ENCODE measurements at regions not wholly inside any gene's neighbourhood (a gene's known extent, or its start where the extent isn't known, plus 50 kb on each side); places are given as distances from the start of the nearest gene placed in this dataset.
A peak's percentile ranks its signal among the peaks of the same experiment; 100 is the strongest.

- DNase-seq: no peak
Measured at GRCh38 chr5:67538855-67539506, 342.4 kb upstream of the CD180 start.

GRCh38 chr5:67537439-67538148, 341.0 kb upstream of the CD180 start:
- DNase-seq: no peak

GRCh38 chr5:67536866-67537265, 340.3 kb upstream of the CD180 start:
- DNase-seq: no peak

DNA sequence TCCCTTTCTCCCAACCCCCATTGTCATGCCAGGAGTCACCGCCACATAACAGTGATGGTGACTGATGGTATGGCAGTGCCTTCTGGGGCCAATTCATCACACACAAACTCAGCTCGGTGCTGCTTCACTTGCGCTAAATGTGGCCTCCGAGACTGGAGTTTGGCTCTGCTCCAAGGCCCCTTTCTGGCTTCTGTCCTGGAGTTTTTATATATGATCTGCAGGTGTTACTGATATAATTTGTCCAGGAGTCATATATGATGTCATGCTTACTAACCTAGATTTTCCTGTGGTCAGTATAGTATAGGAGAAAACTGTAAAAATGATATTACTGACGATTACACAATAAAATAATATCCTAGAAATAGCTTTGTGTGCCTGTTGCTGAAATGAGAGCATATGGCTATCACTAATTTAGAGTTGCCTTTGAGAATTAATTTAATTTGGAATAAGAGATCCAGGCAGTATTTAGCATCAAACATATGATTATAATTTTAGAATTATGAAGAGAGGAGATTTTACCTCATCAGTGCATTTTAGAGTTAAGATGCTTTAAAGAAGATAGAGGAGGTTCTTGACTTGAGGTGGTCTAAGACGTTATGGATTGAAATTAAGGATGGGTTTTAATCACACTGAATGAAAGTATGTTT, 334.1 kb upstream of the CD180 start:
- no peak for DNase-seq

DNA sequence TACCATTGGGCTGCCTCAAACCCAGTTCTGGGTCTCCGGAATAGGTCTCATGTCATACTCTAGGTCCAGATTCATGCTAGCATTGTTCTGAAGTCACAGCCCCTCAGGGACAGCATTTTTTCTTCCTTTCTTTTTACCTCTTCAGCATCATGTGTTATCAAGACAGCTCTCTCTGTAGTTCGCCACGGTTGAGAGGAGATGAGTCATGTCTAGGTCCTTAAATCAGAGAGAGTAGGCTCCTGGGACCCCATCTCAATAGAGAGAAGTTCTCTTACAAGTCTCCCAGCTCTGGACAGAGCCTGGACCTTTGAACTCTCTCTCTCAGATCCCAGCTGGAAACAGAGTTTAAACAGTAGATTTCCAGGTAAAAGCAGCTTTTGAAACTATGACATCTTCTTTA, 332.4 kb upstream of the CD180 start:
- no peak for DNase-seq

- DNase-seq: no peak
Measured at GRCh38 chr5:67526793-67527192, 330.2 kb upstream of the CD180 start.

GRCh38 chr5:67520161-67520908, 323.7 kb upstream of the CD180 start:
- peak; percentile 30 for DNase-seq

GRCh38 chr5:67518227-67518626, 321.6 kb upstream of the CD180 start:
- DNase-seq: no peak

GRCh38 chr5:67516948-67517565, 320.5 kb upstream of the CD180 start:
- no peak for DNase-seq

GRCh38 chr5:67515762-67516161, 319.2 kb upstream of the CD180 start:
- no peak for DNase-seq

- DNase-seq: no peak
Measured at GRCh38 chr5:67515020-67515689, 318.6 kb upstream of the CD180 start.

- no peak for DNase-seq
Measured at GRCh38 chr5:67512758-67513157, 316.2 kb upstream of the CD180 start.

DNA sequence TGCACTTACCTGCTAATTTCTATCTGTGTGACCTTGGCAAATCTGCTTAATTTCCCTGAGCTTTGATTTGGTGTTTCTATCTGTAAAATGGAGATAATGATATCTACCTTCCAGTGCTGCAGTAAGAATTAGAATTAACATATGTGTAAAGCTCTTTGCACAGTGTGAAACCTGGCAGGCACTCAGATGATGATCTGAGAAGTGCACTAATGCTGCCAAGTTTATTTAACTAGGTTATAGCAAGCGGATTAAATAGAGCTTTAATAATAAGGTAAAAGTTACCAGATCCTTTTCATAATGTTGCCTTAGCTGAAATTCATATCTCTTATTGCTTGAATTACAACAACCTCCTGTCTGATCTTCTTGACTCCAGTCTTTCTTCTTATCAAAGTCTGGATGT, 315.3 kb upstream of the CD180 start:
- no peak for DNase-seq

- no peak for DNase-seq
Measured at GRCh38 chr5:67510204-67510603, 313.6 kb upstream of the CD180 start.

DNA sequence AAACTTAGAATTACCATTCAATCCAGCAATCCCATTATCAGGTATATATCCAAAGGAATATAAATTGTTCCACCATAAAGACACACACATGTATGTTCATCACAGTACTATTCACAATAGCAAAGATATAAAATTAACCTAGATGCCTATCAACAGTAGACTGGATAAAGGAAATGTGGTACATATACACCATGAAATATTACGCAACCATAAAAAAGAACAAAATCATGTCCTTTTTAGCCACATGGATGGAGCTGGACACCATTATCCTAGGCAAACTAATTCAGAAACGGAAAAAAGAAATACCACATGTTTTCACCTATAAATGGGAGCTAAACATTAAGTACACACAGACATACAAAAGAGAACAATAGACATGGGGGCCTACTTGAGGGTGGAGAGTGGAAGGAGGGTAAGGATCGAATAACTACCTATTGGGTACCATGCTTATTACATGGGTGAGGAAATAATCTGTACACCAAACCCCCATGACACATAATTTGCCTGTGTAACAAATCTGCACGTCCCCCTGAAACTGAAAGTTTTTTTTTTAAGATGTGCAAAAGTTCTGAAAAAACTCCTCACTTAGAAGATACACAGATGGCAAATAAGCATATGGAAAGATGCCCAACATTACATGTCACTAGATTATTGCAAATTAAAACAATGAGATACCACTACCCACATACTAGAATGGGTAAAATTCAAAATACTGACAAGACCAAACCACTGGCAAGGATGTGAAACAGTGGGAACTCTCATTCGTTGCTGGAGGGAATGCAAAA, 313.0 kb upstream of the CD180 start:
- DNase-seq: no peak

DNA sequence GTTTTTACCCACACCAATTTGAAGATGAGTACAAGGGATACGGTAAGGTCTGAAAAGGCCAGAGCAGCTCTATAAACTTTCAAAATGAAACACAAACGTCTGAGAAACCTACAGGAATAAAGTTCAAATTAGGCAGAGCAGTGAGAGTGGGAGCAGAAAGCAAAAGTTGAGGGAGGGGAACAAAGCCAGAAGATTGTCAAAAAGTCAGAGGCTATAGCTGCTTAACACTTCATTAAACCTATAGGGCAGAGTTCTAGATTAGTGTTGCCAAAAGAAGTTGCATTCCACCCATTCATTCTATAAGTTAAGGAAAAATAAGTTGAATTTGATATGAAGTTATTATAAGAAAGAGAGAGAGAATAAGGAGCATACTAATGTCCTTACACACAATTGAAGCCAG, 309.6 kb upstream of the CD180 start:
- DNase-seq: no peak

- DNase-seq: no peak
Measured at GRCh38 chr5:67502951-67503350, 306.4 kb upstream of the CD180 start.

DNA sequence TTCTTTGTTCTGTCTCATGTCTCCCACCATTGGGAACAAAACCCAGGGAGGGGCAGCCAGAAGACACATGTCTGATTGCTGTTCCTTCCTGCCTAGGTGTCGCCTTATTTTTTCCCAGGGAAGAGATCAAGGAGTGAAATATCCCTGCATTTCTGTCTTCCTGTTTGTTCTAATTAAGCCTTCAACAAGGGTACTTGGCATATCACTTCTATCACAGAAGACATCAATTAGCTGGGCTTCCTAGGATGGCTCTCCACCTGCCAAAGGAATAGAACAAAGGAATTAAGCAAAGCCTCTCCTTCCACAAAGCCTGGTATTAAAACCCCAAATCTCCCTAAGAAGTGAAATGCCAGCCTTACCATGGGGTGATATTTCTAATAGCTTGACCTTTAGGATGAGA, 299.5 kb upstream of the CD180 start:
- DNase-seq: no peak

- DNase-seq: no peak
Measured at GRCh38 chr5:67495072-67495471, 298.5 kb upstream of the CD180 start.

- no peak for DNase-seq
Measured at GRCh38 chr5:67494186-67494855, 297.7 kb upstream of the CD180 start.

DNA sequence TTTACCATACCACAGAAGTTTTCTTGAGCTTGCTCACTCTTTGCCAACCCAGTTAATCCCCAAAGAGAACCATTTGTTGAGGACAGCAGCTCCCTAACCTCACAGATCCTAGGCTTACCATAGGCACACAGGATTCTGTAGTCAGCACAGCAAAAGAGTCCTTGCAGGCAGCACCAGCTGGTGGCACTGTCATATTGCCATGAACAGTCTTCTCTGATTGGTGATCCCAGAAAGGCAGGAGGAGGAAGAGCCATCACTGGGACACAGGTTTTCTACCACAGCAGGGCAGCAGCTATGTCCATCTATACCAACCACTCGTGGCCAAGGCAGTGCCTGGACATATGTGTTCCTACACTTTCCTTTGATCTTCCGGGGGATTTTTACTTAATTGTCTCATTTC, 297.1 kb upstream of the CD180 start:
- DNase-seq: peak; percentile 72

All from NCI-H146 (cell line).